ENCODE measurements at regions not wholly inside any gene's neighbourhood (a gene's known extent, or its start where the extent isn't known, plus 50 kb on each side); places are given as distances from the start of the nearest gene placed in this dataset.

- no peaks in the 10 kb centered on the region for H3K36me3 Mint-ChIP-seq (ENCODE audit: low read depth)
- peaks cover 8% of the 10 kb centered on the region for H3K4me1 Mint-ChIP-seq (ENCODE audit: low read depth)
- no peak overlapping the region for H3K4me3 Mint-ChIP-seq
- peaks cover 2% of the 10 kb centered on the region for H3K27me3 Mint-ChIP-seq
- no peak overlapping the region for H3K27ac Mint-ChIP-seq
- intact Hi-C loops (cut with micrococcal nuclease), result no loop called here
- no peaks in the 10 kb centered on the region for H3K9me3 Mint-ChIP-seq
Observed at GRCh38 chr13:30053939-30054338, 203.5 kb upstream of the UBL3 start.

DNA sequence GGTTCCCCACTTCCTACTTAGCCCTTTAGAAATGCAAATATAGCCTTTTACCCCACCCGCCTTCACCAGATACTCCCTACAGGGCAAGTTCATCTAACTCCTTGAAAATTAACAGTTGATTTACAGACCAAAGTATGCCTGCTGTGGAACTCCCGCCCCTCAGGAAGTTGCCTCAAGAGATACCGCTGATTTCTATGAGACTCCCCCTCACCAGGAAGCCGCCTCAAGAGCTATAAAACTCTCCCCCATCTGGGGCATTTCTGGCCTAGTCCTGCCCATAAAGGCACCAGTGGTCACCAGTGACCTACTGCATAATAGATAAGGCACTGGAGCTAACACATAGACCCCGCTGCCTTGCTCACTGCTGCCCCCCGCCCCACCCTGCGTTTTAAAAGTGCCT is 201.7 kb upstream of the UBL3 start:
- peaks cover 2% of the 10 kb centered on the region for H3K27me3 Mint-ChIP-seq
- H3K9me3 Mint-ChIP-seq, result no peaks in the 10 kb centered on the region
- intact Hi-C loops (cut with micrococcal nuclease), result no loop called here
- peaks cover 8% of the 10 kb centered on the region for H3K4me1 Mint-ChIP-seq (ENCODE audit: low read depth)
- H3K27ac Mint-ChIP-seq, result no peak overlapping the region
- H3K36me3 Mint-ChIP-seq (ENCODE audit: low read depth), result no peaks in the 10 kb centered on the region
- H3K4me3 Mint-ChIP-seq, result no peak overlapping the region

- Mint-ChIP-seq H3K9me3 (no peaks in the 10 kb centered on the region), H3K27ac (no peak overlapping the region), H3K27me3 (peaks cover 2% of the 10 kb centered on the region), H3K4me1 (ENCODE audit: low read depth) (peaks cover 8% of the 10 kb centered on the region), H3K4me3 (no peak overlapping the region), H3K36me3 (ENCODE audit: low read depth) (no peaks in the 10 kb centered on the region)
- intact Hi-C loops (cut with micrococcal nuclease), result no loop called here
Observed at GRCh38 chr13:30051531-30052060, 201.2 kb upstream of the UBL3 start.

GRCh38 chr13:30049692-30050091 is 199.3 kb upstream of the UBL3 start:
- H3K4me1 Mint-ChIP-seq (ENCODE audit: low read depth), result peaks cover 8% of the 10 kb centered on the region

DNA sequence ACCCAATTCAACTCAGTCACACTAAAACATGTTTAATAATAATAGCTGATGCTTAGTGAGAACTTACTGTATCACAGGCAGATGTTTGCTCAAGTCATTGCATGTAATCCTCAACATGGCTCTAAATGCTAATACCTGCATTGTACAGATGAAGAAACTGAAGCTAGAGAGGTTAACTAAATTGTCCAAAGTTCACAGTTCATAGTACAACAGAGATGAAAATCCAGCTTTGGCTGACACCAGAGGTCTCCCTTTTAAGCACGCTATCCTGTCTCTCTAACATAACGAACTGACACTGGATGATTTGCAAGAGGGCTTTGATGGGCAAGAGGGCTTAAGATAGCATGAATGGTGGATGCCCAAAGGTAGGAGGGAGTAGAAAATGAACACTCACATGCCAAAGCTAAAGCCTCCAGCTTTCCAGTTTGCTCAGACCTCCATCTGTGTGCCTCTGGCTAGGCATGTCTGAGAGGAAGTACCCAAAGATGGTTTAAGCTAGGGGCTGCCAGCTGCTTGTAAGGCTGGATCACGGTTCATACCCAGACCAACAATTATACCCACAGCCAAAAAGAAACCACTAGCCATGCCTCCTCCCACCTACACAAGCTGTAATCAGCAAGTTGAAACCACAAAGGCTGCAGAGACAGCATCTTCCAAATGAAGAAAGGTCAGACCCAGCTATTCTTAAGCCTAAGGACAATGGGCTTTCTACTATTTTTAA is 196.9 kb upstream of the UBL3 start:
- Mint-ChIP-seq H3K4me3 (no peak overlapping the region), H3K36me3 (ENCODE audit: low read depth) (no peaks in the 10 kb centered on the region), H3K9me3 (no peaks in the 10 kb centered on the region), H3K27me3 (peaks cover 2% of the 10 kb centered on the region), H3K27ac (no peak overlapping the region), H3K4me1 (ENCODE audit: low read depth) (peaks cover 8% of the 10 kb centered on the region)
- intact Hi-C loops (cut with micrococcal nuclease), result no loop called here

More at GRCh38 chr13:30049692-30050091, 199.3 kb upstream of the UBL3 start:
- H3K27me3 Mint-ChIP-seq, result peaks cover 2% of the 10 kb centered on the region
- H3K9me3 Mint-ChIP-seq, result no peaks in the 10 kb centered on the region
- no peak overlapping the region for H3K27ac Mint-ChIP-seq
- no peaks in the 10 kb centered on the region for H3K36me3 Mint-ChIP-seq (ENCODE audit: low read depth)
- intact Hi-C loops (cut with micrococcal nuclease), result no loop called here
- no peak overlapping the region for H3K4me3 Mint-ChIP-seq

DNA sequence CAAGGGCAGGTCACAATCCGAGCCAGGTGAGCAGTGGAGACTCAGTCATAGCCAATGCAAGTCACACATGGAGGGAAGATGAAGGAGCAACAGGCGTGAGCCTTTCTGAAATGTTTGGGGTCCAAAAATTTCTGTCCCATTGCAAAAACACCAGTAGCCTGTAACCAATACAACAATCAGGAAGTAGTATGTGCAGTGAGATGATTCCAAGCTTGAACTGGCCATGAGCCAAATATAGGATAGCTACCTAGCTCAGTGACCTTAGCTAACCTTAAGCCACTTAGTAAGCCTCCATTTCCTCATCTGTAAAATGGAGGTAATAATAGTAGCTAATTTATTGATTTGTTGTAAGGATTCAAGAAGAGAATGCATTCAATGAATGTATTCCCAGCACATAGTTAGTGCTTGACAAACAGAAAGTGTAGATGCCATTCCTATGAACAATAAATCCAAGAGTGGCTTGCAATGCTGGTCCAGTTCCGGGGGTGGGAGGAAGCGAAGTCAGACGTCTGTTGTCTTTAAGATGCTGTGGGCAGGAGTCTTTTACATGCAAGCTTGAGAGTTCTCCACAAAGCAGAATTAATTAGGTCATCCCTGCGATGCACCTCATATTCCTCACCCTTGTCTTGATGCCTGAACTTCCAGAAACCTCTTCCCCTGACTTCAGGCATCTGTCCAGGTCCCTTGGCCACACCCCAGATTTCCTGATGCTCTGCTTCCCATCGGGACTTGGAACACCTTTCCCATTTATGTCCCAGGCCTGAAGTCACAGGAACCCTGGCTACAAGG is 195.7 kb upstream of the UBL3 start:
- Mint-ChIP-seq H3K36me3 (ENCODE audit: low read depth) (no peaks in the 10 kb centered on the region), H3K4me3 (no peak overlapping the region), H3K4me1 (ENCODE audit: low read depth) (no peaks in the 10 kb centered on the region), H3K9me3 (no peaks in the 10 kb centered on the region), H3K27me3 (no peaks in the 10 kb centered on the region), H3K27ac (no peak overlapping the region)
- intact Hi-C loops (cut with micrococcal nuclease), result no loop called here

DNA sequence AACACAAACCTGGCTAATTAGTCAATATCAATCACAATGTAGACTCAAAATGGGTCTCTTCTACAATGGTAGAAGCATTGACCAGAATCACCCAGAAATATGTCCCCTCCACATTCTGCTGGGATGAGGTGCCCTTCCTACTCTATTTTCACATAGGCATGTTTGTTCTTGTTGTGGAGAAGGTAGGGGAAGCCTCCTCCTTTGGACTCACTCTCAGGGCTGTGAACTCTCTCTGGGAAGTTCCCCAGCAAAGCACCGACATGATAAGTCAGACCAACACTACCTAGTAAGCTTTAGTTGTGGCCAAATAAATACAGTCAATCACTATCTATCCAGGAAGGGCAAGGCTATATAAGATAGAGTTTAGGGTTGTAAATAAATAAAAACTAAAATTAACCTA is 194.5 kb upstream of the UBL3 start:
- peaks cover 5% of the 10 kb centered on the region for H3K27me3 Mint-ChIP-seq
- H3K27ac Mint-ChIP-seq, result no peak overlapping the region
- H3K9me3 Mint-ChIP-seq, result no peaks in the 10 kb centered on the region
- no peaks in the 10 kb centered on the region for H3K4me1 Mint-ChIP-seq (ENCODE audit: low read depth)
- intact Hi-C loops (cut with micrococcal nuclease), result no loop called here
- no peak overlapping the region for H3K4me3 Mint-ChIP-seq
- H3K36me3 Mint-ChIP-seq (ENCODE audit: low read depth), result no peaks in the 10 kb centered on the region

- H3K36me3 Mint-ChIP-seq (ENCODE audit: low read depth), result no peaks in the 10 kb centered on the region
- peaks cover 5% of the 10 kb centered on the region for H3K27me3 Mint-ChIP-seq
- H3K4me3 Mint-ChIP-seq, result no peak overlapping the region
- intact Hi-C loops (cut with micrococcal nuclease), result no loop called here
- no peaks in the 10 kb centered on the region for H3K9me3 Mint-ChIP-seq
- no peak overlapping the region for H3K27ac Mint-ChIP-seq
- H3K4me1 Mint-ChIP-seq (ENCODE audit: low read depth), result no peaks in the 10 kb centered on the region
Observed at GRCh38 chr13:30043631-30043925, 193.2 kb upstream of the UBL3 start.

DNA sequence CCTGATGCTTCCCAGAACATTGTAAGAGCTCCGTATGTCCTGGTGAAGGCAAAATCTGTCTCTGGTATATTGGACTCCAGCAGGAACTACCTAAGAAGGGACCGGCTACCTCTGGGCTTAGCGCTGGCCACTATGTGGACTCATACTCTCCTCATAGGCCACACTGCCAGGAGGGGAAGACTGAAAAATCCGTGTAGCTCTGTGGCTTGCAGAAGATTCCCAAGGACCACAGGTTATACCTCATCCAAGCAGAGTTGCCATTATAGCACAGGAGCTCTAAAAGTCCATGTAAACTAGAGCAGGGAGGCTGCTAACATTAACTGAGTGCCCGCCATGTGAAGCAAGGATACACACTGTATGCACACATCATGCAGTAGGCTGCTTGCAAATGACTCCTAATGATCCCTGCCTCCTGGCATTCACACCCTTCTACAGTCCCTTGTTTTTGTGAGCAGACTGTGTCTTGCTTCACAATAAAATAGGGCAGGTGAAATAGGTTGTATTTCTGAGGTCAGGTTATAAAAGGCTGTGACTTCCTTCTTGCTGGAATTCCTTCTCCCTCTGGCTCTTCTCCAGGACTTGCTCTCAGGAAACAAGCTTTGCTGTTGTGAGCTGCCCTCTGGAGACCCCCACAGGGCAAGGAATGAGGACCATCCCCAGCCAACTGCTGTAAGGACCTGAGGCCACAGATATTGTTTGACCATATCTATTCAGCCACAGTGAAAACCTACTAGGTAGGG is 192.6 kb upstream of the UBL3 start:
- Mint-ChIP-seq H3K4me3 (no peak overlapping the region), H3K4me1 (ENCODE audit: low read depth) (no peaks in the 10 kb centered on the region), H3K27ac (no peak overlapping the region), H3K27me3 (peaks cover 7% of the 10 kb centered on the region), H3K36me3 (ENCODE audit: low read depth) (no peaks in the 10 kb centered on the region), H3K9me3 (no peaks in the 10 kb centered on the region)
- intact Hi-C loops (cut with micrococcal nuclease), result no loop called here

DNA sequence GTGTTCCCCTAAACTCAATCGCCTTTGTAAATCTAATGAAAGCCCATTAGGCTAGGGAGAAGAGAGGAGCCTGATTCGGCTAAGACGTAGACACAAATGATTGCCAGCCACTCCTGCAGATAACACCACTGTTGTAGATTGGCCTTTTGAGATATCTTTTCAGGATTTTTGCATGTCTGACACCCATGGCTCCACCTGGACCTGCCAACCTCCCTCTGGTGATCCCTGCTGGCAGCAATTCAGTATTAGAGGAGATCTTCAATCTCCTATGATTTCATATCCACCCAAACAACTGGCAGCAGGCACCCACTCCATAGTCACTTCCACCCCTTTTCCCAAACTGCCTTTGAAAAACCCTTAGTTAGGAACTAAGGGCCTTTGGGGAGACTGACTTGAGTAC is 191.9 kb upstream of the UBL3 start:
- no peaks in the 10 kb centered on the region for H3K36me3 Mint-ChIP-seq (ENCODE audit: low read depth)
- H3K9me3 Mint-ChIP-seq, result no peaks in the 10 kb centered on the region
- H3K27me3 Mint-ChIP-seq, result peaks cover 7% of the 10 kb centered on the region
- H3K4me1 Mint-ChIP-seq (ENCODE audit: low read depth), result no peaks in the 10 kb centered on the region
- H3K27ac Mint-ChIP-seq, result no peak overlapping the region
- H3K4me3 Mint-ChIP-seq, result no peak overlapping the region
- intact Hi-C loops (cut with micrococcal nuclease), result no loop called here

DNA sequence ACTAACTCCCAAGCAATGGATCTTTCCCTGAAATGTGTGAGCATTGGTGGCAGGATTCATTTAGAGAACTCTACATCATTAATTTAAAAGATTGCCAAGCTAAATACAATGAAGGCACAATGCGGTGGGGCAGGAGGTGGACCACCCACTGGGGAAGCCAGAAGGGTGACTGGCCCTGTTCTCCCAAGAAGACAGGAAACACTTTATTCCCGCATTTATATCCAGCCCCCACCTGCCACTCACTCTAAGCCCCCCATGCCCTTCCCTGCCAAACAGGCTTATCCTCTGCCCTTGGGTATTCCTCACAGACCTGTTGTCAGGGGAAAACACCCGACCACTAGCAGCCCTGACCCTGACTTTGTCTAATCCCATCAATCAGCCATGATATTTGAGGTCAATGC is 189.1 kb upstream of the UBL3 start:
- no peaks in the 10 kb centered on the region for H3K9me3 Mint-ChIP-seq
- no peak overlapping the region for H3K4me3 Mint-ChIP-seq
- no peak overlapping the region for H3K27ac Mint-ChIP-seq
- intact Hi-C loops (cut with micrococcal nuclease), result no loop called here
- H3K27me3 Mint-ChIP-seq, result peaks cover 9% of the 10 kb centered on the region
- H3K36me3 Mint-ChIP-seq (ENCODE audit: low read depth), result no peaks in the 10 kb centered on the region
- no peaks in the 10 kb centered on the region for H3K4me1 Mint-ChIP-seq (ENCODE audit: low read depth)

GRCh38 chr13:30038884-30039283 is 188.5 kb upstream of the UBL3 start:
- Mint-ChIP-seq H3K9me3 (no peaks in the 10 kb centered on the region), H3K27me3 (peaks cover 9% of the 10 kb centered on the region), H3K36me3 (ENCODE audit: low read depth) (no peaks in the 10 kb centered on the region), H3K4me1 (ENCODE audit: low read depth) (peaks cover 3% of the 10 kb centered on the region), H3K4me3 (no peak overlapping the region), H3K27ac (no peak overlapping the region)
- intact Hi-C loops (cut with micrococcal nuclease), result no loop called here

DNA sequence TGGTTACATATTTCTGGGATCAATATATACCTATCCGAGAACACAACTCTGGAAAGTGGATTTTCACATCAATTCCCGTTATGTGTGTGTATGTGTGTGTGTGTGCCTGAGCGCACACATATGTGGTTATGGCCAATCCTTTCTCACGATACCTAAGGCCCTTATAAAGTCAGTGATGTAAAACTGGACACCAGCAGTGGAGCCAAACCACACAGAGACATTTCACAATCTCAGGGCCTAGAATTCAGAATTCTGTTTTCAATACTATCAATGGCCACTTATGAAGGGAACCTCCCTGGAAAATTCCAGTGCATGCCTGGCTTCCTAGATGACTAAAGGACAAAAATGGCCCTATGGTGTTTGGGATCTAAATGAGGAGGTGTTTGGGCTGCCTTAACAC is 187.3 kb upstream of the UBL3 start:
- Mint-ChIP-seq H3K4me1 (ENCODE audit: low read depth) (peaks cover 8% of the 10 kb centered on the region), H3K27me3 (peaks cover 9% of the 10 kb centered on the region), H3K27ac (no peak overlapping the region), H3K36me3 (ENCODE audit: low read depth) (no peaks in the 10 kb centered on the region), H3K9me3 (no peaks in the 10 kb centered on the region), H3K4me3 (no peak overlapping the region)
- intact Hi-C loops (cut with micrococcal nuclease), result no loop called here

DNA sequence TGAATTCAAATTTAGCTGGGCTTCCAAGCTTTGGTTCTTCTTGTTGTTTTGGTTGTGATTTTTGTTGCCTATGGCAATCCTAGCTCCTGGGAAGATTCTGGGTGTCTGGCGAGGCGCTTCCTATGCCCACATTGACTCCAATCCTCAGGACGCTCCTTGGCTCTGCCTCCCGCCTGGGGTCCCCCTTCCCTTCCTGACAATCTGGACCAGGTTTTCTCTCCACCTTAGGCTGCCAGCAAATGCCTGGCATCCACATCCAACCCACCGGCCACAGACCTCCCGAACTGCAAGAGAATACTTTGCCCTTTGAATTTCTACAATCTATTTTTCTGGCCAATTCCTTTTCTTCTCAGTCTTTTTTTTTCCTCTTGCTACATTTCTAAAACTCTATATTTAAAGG is 186.9 kb upstream of the UBL3 start:
- Mint-ChIP-seq H3K4me3 (no peak overlapping the region), H3K27ac (no peak overlapping the region), H3K9me3 (no peaks in the 10 kb centered on the region), H3K4me1 (ENCODE audit: low read depth) (peaks cover 8% of the 10 kb centered on the region), H3K36me3 (ENCODE audit: low read depth) (no peaks in the 10 kb centered on the region), H3K27me3 (peaks cover 9% of the 10 kb centered on the region)
- intact Hi-C loops (cut with micrococcal nuclease), result no loop called here
